ENCODE measurements at regions not wholly inside any gene's neighbourhood (a gene's known extent, or its start where the extent isn't known, plus 50 kb on each side); places are given as distances from the start of the nearest gene placed in this dataset.

DNA sequence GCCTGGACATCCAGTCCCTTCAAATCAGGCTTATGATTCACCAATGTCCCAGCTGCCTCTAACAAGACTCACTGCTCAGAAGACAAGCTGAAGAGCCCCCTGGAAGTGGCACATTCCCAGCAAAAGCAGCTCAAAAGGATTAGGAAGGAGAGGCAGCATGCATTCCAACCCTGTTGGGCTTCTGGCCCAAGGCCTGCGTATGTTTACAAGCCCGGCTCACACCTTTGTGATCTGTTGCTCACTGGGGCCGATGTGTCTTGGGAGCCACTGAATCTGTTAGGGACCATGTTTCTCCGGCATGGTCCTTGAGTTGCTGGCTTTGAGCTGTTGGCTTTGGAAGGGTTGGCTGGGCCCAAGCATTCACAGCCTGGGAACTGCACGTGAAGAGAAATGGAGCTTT is 81.2 kb upstream of the C1orf174 start:
- Histone ChIP-seq H3K27me3 (ENCODE audit: insufficient read depth, low read depth) (peaks cover 31% of the 10 kb centered on the region), H3K36me3 (ENCODE audit: insufficient read depth) (no peaks in the 10 kb centered on the region), H2AFZ (ENCODE audit: low read depth) (no peak overlapping the region), H3K4me2 (no peak overlapping the region), H4K20me1 (ENCODE audit: insufficient read depth) (no peaks in the 10 kb centered on the region), H3K79me2 (ENCODE audit: insufficient read depth, low read depth) (no peaks in the 10 kb centered on the region), H3K4me3 (IDR thresholded peaks at IDR 0.05; ENCODE audit: insufficient read depth, low read depth, low read length) (no peak overlapping the region), H3K4me1 (ENCODE audit: low read depth, poor library complexity, severe bottlenecking) (no peaks in the 10 kb centered on the region), H3K9ac (no peak overlapping the region), H3K27ac (no peak overlapping the region)
- TF ChIP-seq, protein P1, sequence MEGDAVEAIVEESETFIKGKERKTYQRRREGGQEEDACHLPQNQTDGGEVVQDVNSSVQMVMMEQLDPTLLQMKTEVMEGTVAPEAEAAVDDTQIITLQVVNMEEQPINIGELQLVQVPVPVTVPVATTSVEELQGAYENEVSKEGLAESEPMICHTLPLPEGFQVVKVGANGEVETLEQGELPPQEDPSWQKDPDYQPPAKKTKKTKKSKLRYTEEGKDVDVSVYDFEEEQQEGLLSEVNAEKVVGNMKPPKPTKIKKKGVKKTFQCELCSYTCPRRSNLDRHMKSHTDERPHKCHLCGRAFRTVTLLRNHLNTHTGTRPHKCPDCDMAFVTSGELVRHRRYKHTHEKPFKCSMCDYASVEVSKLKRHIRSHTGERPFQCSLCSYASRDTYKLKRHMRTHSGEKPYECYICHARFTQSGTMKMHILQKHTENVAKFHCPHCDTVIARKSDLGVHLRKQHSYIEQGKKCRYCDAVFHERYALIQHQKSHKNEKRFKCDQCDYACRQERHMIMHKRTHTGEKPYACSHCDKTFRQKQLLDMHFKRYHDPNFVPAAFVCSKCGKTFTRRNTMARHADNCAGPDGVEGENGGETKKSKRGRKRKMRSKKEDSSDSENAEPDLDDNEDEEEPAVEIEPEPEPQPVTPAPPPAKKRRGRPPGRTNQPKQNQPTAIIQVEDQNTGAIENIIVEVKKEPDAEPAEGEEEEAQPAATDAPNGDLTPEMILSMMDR (conservative IDR thresholded peaks at IDR 0.05; ENCODE audit: low read depth, low read length): no peak

DNA sequence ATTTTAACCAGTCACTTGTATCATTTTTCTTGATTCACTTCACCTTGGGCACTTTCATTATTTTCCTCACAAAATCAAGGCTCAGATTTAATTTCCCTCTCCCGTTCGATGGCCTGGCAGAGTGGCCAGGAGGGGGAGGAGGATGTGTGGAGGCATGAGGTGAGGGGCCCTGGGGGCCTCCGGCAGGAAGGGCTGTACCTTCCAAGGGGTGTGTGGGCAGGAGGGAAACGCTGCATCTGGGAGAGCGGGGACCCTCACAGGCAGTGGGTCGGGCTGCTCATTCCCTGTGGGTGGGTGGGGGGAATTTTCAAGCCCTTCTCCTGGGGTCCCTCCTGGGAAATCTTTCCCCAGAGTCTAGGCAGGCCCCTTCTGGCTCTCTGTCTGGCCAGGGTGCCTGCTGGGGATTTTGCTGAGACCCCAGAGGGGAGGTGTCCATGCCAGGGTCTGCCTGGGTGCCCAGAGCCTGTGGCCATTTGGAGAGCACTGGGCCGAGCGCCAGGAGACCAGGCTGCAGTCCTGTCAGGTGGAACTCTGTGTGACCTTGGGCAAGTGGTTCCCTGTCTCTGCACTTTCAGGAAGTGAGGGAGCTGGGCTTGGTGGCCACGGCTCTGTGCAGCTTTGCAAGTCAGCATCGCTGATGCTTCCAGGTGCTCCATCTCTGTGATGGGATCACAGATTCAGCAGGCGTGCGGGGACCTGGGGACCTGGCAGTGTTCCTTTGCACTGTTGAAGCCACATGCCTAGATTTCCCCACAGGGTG is 81.9 kb upstream of the C1orf174 start:
- TF ChIP-seq, protein P1 (conservative IDR thresholded peaks at IDR 0.05; ENCODE audit: low read depth, low read length): no peak
- H3K9ac ChIP-seq: no peak overlapping the region
- H3K4me2 ChIP-seq: no peak overlapping the region
- H3K4me1 ChIP-seq (ENCODE audit: low read depth, poor library complexity, severe bottlenecking): no peaks in the 10 kb centered on the region
- H3K79me2 ChIP-seq (ENCODE audit: insufficient read depth, low read depth): no peaks in the 10 kb centered on the region
- H2AFZ ChIP-seq (ENCODE audit: low read depth): no peak overlapping the region
- no peak overlapping the region for H3K4me3 ChIP-seq (IDR thresholded peaks at IDR 0.05; ENCODE audit: insufficient read depth, low read depth, low read length)
- H3K27me3 ChIP-seq (ENCODE audit: insufficient read depth, low read depth): peaks cover 33% of the 10 kb centered on the region
- no peak overlapping the region for H3K27ac ChIP-seq
- no peaks in the 10 kb centered on the region for H4K20me1 ChIP-seq (ENCODE audit: insufficient read depth)
- no peaks in the 10 kb centered on the region for H3K36me3 ChIP-seq (ENCODE audit: insufficient read depth)

DNA sequence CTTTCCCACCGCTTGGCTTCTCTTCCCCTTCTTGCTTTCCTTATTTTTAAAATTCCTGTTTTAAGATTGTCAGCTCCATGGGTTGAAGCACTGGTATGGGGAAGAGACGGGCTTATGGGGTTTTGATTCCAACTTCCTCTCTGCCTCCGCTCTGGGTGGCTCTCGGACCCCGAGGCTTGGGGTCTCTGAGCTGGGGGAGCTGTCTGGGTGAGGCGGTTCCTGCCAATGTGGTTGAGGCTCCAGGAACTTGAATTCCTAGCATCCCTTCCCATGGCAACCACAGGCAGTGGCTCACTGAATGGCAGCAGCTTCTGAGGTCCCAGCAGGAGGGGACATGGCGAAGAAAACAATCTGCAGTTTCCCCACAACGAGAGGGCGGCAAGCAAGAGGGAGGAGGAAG is 83.1 kb upstream of the C1orf174 start:
- peaks cover 33% of the 10 kb centered on the region for H3K27me3 ChIP-seq (ENCODE audit: insufficient read depth, low read depth)
- no peaks in the 10 kb centered on the region for H3K79me2 ChIP-seq (ENCODE audit: insufficient read depth, low read depth)
- H3K4me3 ChIP-seq (IDR thresholded peaks at IDR 0.05; ENCODE audit: insufficient read depth, low read depth, low read length): no peak overlapping the region
- no peak overlapping the region for H2AFZ ChIP-seq (ENCODE audit: low read depth)
- H3K27ac ChIP-seq: no peak overlapping the region
- H3K4me1 ChIP-seq (ENCODE audit: low read depth, poor library complexity, severe bottlenecking): no peaks in the 10 kb centered on the region
- TF ChIP-seq, protein P1 (conservative IDR thresholded peaks at IDR 0.05; ENCODE audit: low read depth, low read length): no peak
- H3K36me3 ChIP-seq (ENCODE audit: insufficient read depth): no peaks in the 10 kb centered on the region
- H3K4me2 ChIP-seq: no peak overlapping the region
- no peak overlapping the region for H3K9ac ChIP-seq
- no peaks in the 10 kb centered on the region for H4K20me1 ChIP-seq (ENCODE audit: insufficient read depth)

- TF ChIP-seq, protein P1 (conservative IDR thresholded peaks at IDR 0.05; ENCODE audit: low read depth, low read length): no peak
- no peaks in the 10 kb centered on the region for H3K4me1 ChIP-seq (ENCODE audit: low read depth, poor library complexity, severe bottlenecking)
- no peaks in the 10 kb centered on the region for H4K20me1 ChIP-seq (ENCODE audit: insufficient read depth)
- no peak overlapping the region for H3K27ac ChIP-seq
- H3K79me2 ChIP-seq (ENCODE audit: insufficient read depth, low read depth): no peaks in the 10 kb centered on the region
- H3K4me3 ChIP-seq (IDR thresholded peaks at IDR 0.05; ENCODE audit: insufficient read depth, low read depth, low read length): no peak overlapping the region
- H3K27me3 ChIP-seq (ENCODE audit: insufficient read depth, low read depth): peaks cover 40% of the 10 kb centered on the region
- H2AFZ ChIP-seq (ENCODE audit: low read depth): no peak overlapping the region
- no peak overlapping the region for H3K9ac ChIP-seq
- H3K36me3 ChIP-seq (ENCODE audit: insufficient read depth): no peaks in the 10 kb centered on the region
- no peak overlapping the region for H3K4me2 ChIP-seq
Observed at GRCh38 chr1:3984586-3984985, 84.5 kb upstream of the C1orf174 start.
